BJ (cell line): ENCODE measurements at regions not wholly inside any gene's neighbourhood (a gene's known extent, or its start where the extent isn't known, plus 50 kb on each side); places are given as distances from the start of the nearest gene placed in this dataset.
"Not testable (repeated sequence)": the region's sequence is repeated elsewhere in the genome, so short reads cannot be mapped to it uniquely, and the experiment has no call there.

ENCODE experiments used
- CTCF ChIA-PET: fragments of 350-600 bp; formaldehyde crosslinking; extraction: SDS; loops from one replicate; lab custom pipeline; 2021; ENCODE audit warnings: antibody characterized with exemption, inconsistent platforms; lab: Yijun Ruan, JAX
- POLR2A ChIA-PET: fragments of 300-600 bp; sonication (Branson Sonifier 250); formaldehyde crosslinking; extraction: SDS; loops from one replicate; lab custom pipeline; 2021; ENCODE audit warnings: antibody characterized with exemption; lab: Charles Lee
- DNase-seq: peaks from one replicate; pipeline ENCODE4 v3.0.0-alpha.2; 2011; ENCODE audit warnings: low read depth
- H3K27me3 ChIP-seq: 2 replicates; pipeline ENCODE4 v1.6.0; 2011; ENCODE audit warnings: low read length; ENCODE audit not compliant: control insufficient read depth, insufficient read depth
- H3K36me3 ChIP-seq: 2 replicates; pipeline ENCODE4 v1.5.1; 2011; ENCODE audit warnings: low read length; ENCODE audit not compliant: control insufficient read depth, insufficient read depth
- H3K4me3 ChIP-seq: 2 replicates; pipeline ENCODE4 v1.5.1; 2011; ENCODE audit warnings: low read depth, mild to moderate bottlenecking, control low read depth, low read length
- TF ChIP-seq, protein P1 (sequence below): IDR thresholded peaks from 2 replicates; pipeline ENCODE4 v1.5.1; 2011; ENCODE audit warnings: low read depth, mild to moderate bottlenecking, control low read depth, inconsistent platforms, low read length, moderate library complexity; ENCODE audit not compliant: insufficient read depth

DNA sequence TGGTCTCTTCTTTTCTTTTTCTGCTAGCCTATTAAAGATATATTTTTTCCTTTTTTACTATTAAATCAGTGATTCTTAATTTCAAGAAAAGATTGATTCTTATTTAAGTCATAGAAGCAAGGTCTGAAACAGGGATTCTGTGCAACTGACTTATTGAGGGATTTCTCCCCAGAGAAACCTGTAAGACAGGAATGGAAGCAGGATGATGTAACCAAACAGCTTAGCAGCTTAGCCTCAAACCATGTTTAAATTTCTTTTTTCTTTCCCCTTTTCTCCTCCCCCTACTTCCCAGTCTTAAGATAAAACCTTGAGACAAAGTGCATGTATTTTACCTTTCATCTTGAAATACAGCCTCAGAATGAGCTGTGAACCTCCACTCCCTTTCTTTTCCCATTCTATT, 322.8 kb downstream of the NEK10 start:
- Histone ChIP-seq H3K36me3 (no peaks in the 10 kb centered on the region), H3K4me3 (no peak overlapping the region), H3K27me3 (no peaks in the 10 kb centered on the region)
- DNase-seq, result no peak
- TF ChIP-seq, protein P1, sequence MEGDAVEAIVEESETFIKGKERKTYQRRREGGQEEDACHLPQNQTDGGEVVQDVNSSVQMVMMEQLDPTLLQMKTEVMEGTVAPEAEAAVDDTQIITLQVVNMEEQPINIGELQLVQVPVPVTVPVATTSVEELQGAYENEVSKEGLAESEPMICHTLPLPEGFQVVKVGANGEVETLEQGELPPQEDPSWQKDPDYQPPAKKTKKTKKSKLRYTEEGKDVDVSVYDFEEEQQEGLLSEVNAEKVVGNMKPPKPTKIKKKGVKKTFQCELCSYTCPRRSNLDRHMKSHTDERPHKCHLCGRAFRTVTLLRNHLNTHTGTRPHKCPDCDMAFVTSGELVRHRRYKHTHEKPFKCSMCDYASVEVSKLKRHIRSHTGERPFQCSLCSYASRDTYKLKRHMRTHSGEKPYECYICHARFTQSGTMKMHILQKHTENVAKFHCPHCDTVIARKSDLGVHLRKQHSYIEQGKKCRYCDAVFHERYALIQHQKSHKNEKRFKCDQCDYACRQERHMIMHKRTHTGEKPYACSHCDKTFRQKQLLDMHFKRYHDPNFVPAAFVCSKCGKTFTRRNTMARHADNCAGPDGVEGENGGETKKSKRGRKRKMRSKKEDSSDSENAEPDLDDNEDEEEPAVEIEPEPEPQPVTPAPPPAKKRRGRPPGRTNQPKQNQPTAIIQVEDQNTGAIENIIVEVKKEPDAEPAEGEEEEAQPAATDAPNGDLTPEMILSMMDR, result no peak
- POLR2A ChIA-PET, result interaction anchor here (0.6 kb wide), 1 partner anchor 1224 kb away, joined by 5 read pairs; no protein-coding TSS in a partner anchor
- CTCF ChIA-PET, result no interaction called here

DNA sequence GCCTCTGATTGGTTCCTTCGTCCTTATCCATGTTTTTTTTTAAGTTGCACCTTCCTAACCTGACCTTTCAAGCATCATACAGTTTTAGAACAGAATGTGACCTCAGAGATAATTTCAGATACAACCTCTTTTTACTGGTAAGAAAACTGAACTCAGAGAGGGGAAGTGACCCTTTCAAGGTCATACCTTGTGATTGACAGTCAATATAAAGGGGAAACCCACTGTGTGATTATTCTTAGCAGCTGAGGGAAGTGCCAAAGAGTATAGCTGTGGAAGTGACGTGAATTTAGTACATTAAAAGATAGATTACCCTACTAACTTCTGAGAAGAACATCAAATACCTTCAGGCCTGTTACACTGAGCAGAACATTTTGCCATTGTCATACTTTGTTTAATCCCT, 319.4 kb downstream of the NEK10 start:
- TF ChIP-seq, protein P1, result no peak
- H3K36me3 ChIP-seq, result no peaks in the 10 kb centered on the region
- ChIA-PET POLR2A (no interaction called here), CTCF (no interaction called here)
- H3K27me3 ChIP-seq, result no peaks in the 10 kb centered on the region
- no peak overlapping the region for H3K4me3 ChIP-seq
- no peak for DNase-seq

DNA sequence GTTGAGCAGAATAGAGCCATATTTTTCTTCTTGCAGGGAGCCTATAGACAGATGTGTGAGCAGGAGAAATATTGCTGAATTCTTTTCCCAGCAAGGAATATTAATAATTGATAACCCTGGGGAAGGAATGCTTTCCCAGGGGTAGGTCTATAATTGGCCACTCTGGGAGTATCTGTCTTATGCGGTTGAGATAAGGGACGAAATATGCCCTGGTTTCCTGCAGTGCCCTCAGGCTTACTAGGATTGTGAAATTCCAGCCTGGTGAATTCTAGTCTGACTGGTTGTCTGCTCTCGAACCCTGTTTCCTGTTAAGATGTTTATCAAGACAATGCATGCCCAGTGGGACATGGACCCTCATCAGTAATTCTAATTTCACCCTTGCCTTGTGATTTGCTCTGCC, 317.7 kb downstream of the NEK10 start:
- H3K27me3 ChIP-seq, CTCF ChIA-PET, POLR2A ChIA-PET, DNase-seq, H3K36me3 ChIP-seq, H3K4me3 ChIP-seq: not testable (repeated sequence)

DNA sequence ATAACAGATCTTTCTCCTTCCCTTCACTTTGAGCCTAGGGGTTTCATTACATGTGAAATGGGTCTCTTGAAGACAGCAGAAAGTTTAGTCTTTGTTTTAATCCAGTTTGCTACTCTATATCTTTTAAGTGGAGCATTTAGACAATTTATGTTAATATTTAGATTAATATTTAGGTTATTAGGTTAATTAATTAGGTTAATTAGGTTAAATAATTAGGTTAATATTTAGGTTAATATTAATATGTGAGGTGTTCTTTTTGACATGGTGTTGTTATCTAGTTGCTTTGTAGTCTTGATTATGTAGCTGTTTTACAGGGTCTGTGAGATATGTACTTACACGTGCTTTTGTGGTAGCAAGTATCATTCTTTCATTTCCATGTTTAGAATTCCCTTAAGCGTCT, 312.9 kb downstream of the NEK10 start:
- no peaks in the 10 kb centered on the region for H3K27me3 ChIP-seq
- ChIA-PET POLR2A (no interaction called here), CTCF (no interaction called here)

DNA sequence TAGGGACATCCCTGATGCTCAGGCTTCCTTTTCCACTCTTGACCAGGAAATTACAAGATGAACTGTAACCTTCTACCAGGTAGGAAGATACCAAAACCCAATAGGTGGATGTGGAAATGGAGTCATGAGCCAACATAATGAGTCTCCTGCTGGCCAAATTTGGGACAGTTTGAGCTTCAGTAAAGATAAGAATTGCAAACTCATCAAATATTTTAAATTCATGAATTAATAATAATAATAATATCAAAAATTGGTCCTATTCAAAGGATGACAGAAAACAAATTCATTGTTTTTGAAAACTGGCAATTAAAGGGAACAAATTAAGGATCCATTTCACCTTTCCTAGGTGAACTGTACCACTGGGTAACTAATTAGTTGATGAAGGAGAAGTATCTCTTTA, 309.7 kb downstream of the NEK10 start:
- no peak for DNase-seq
- Histone ChIP-seq H3K36me3 (no peaks in the 10 kb centered on the region), H3K27me3 (no peaks in the 10 kb centered on the region), H3K4me3 (no peak overlapping the region)
- ChIA-PET POLR2A (no interaction called here), CTCF (no interaction called here)
- TF ChIP-seq, protein P1, result no peak

More for the DNA sequence above, 312.9 kb downstream of the NEK10 start:
- no peak overlapping the region for H3K4me3 ChIP-seq
- TF ChIP-seq, protein P1, result no peak
- DNase-seq, result no peak
- no peaks in the 10 kb centered on the region for H3K36me3 ChIP-seq
